Urothelium cell line (cell line): ENCODE measurements at regions not wholly inside any gene's neighbourhood (a gene's known extent, or its start where the extent isn't known, plus 50 kb on each side); places are given as distances from the start of the nearest gene placed in this dataset.

Source experiments
- DNase-seq: peaks from one replicate; pipeline ENCODE4 v3.0.0; 2011; ENCODE audit warnings: low spot score, mixed read lengths
- FAIRE-seq: peaks from 2 replicates; lab custom pipeline; 2011; peaks lifted over from hg19 to GRCh38; lab: Jason Lieb, UNC

GRCh38 chr5:130282049-130282448 is 377.8 kb downstream of the CHSY3 start:
- FAIRE-seq (no peak), DNase-seq (no peak)

- DNase-seq (no peak), FAIRE-seq (no peak)
These were observed 376.4 kb downstream of the CHSY3 start for GRCh38 chr5:130280528-130281217.

- DNase-seq (no peak), FAIRE-seq (no peak)
These were observed 375.1 kb downstream of the CHSY3 start for GRCh38 chr5:130279386-130279785.

- FAIRE-seq (no peak), DNase-seq (no peak)
These were observed 373.9 kb downstream of the CHSY3 start for GRCh38 chr5:130278136-130278535.

- FAIRE-seq (no peak), DNase-seq (no peak)
These were observed 373.3 kb downstream of the CHSY3 start for GRCh38 chr5:130277522-130277921.

- DNase-seq (no peak), FAIRE-seq (no peak)
These were observed 372.7 kb downstream of the CHSY3 start for GRCh38 chr5:130277002-130277401.

GRCh38 chr5:130272837-130273236 is 368.6 kb downstream of the CHSY3 start:
- DNase-seq, result no peak
- no peak for FAIRE-seq

GRCh38 chr5:130270786-130271185 is 366.5 kb downstream of the CHSY3 start:
- no peak for FAIRE-seq

GRCh38 chr5:130268489-130268888 is 364.2 kb downstream of the CHSY3 start:
- FAIRE-seq (no peak), DNase-seq (no peak)

More at GRCh38 chr5:130270786-130271185, 366.5 kb downstream of the CHSY3 start:
- DNase-seq, result no peak

- no peak for FAIRE-seq
- DNase-seq, result no peak
These were observed 363.7 kb downstream of the CHSY3 start for GRCh38 chr5:130267926-130268325.

GRCh38 chr5:130260481-130260880 is 356.2 kb downstream of the CHSY3 start:
- FAIRE-seq (no peak), DNase-seq (no peak)

GRCh38 chr5:130251931-130252330 is 347.7 kb downstream of the CHSY3 start:
- DNase-seq (no peak), FAIRE-seq (no peak)

- no peak for FAIRE-seq
- DNase-seq, result no peak
These were observed 339.4 kb downstream of the CHSY3 start for GRCh38 chr5:130243641-130244040.

- FAIRE-seq (no peak), DNase-seq (no peak)
These were observed 333.5 kb downstream of the CHSY3 start for GRCh38 chr5:130237721-130238120.
